SK-N-SH (cell line): ENCODE measurements at regions not wholly inside any gene's neighbourhood (a gene's known extent, or its start where the extent isn't known, plus 50 kb on each side); places are given as distances from the start of the nearest gene placed in this dataset.

ENCODE experiments used
- CTCF ChIA-PET: fragments of 300-600, 350-600 bp; formaldehyde crosslinking; extraction: SDS; loops from one replicate; lab custom pipeline; 2021; lab: Yijun Ruan, JAX
- POLR2A ChIA-PET: fragments of 350-600 bp; sonication (Branson Sonifier 250); formaldehyde crosslinking; extraction: SDS; loops from one replicate; lab custom pipeline; 2020; ENCODE audit warnings: antibody characterized with exemption, inconsistent platforms; lab: Yijun Ruan, JAX
- DNase-seq: peaks from one replicate; pipeline ENCODE4 v3.0.0; 2012
- H2AFZ ChIP-seq: fragments of 200-600 bp; sonication (generic); 2 replicates; pipeline ENCODE4 v1.8.1; 2016; ENCODE audit warnings: antibody characterized with exemption, mild to moderate bottlenecking, low read depth
- H3F3A ChIP-seq: fragments of 200-600 bp; sonication (generic); replicated peaks from 2 replicates; pipeline ENCODE3; 2016; ENCODE audit warnings: antibody characterized with exemption, mild to moderate bottlenecking; ENCODE audit not compliant: insufficient read depth
- H3K27ac ChIP-seq, 2 experiments: fragments of 200-500 bp in 1 of 2; fragments of 200-600 bp in 1 of 2; sonication (Bioruptor generic) in 1 of 2; sonication (generic), shearing (Covaris generic) in 1 of 2; 2 replicates each; pipeline versions ENCODE4 v1.5.1 to v1.6.1; 2014 to 2016; ENCODE audit warnings: low read depth in 2 of 2, inconsistent platforms in 1 of 2, low read length in 1 of 2, mild to moderate bottlenecking in 1 of 2, mixed read lengths in 1 of 2
- H3K27me3 ChIP-seq: fragments of 200-600 bp; sonication (generic), shearing (Covaris generic); 2 replicates; pipeline ENCODE4 v1.6.1; 2016; ENCODE audit warnings: mixed run types; ENCODE audit not compliant: insufficient read depth
- H3K36me3 ChIP-seq, 2 experiments: fragments of 200-500 bp in 1 of 2; fragments of 200-600 bp in 1 of 2; sonication (Bioruptor generic) in 1 of 2; sonication (generic) in 1 of 2; replicated peaks in 1 of 2; 2 replicates each; pipeline versions ENCODE3 to v1.5.1; 2014 to 2016; ENCODE audit warnings: low read length in 1 of 2, mild to moderate bottlenecking in 1 of 2; ENCODE audit not compliant: insufficient read depth in 2 of 2, control insufficient read depth in 1 of 2
- H3K4me1 ChIP-seq, 2 experiments: fragments of 200-500 bp in 1 of 2; fragments of 200-600 bp in 1 of 2; sonication (Bioruptor generic) in 1 of 2; sonication (generic), shearing (Covaris generic) in 1 of 2; 2 replicates each; pipeline versions ENCODE4 v1.5.1 to v1.6.1; 2014 to 2016; ENCODE audit warnings: low read depth in 1 of 2, low read length in 1 of 2, mixed run types in 1 of 2; ENCODE audit not compliant: insufficient read depth in 2 of 2, control insufficient read depth in 1 of 2
- H3K4me2 ChIP-seq: fragments of 200-600 bp; sonication (generic), shearing (Covaris generic); 2 replicates; pipeline ENCODE4 v1.6.1; 2017; ENCODE audit warnings: mixed run types
- H3K4me3 ChIP-seq, 2 experiments: fragments of 200-500 bp in 1 of 2; fragments of 200-600 bp in 1 of 2; sonication (Bioruptor generic) in 1 of 2; sonication (generic), shearing (Covaris generic) in 1 of 2; 2 replicates each; pipeline versions ENCODE4 v1.5.1 to v1.8.1; 2014 to 2016; ENCODE audit warnings: low read depth in 2 of 2, inconsistent platforms in 1 of 2, low read length in 1 of 2, mild to moderate bottlenecking in 1 of 2, mixed read lengths in 1 of 2, moderate library complexity in 1 of 2
- H3K79me2 ChIP-seq: fragments of 200-600 bp; sonication (generic); 2 replicates; pipeline ENCODE4 v1.8.1; 2017; ENCODE audit warnings: mild to moderate bottlenecking; ENCODE audit not compliant: insufficient read depth
- H3K9ac ChIP-seq: fragments of 200-600 bp; sonication (generic); 2 replicates; pipeline ENCODE4 v1.6.1; 2017; ENCODE audit warnings: mixed run types
- H3K9me2 ChIP-seq: fragments of 200-600 bp; sonication (generic); 2 replicates; pipeline ENCODE4 v1.6.1; 2017; ENCODE audit warnings: mixed run types
- H3K9me3 ChIP-seq: fragments of 200-600 bp; sonication (generic); 2 replicates; pipeline ENCODE4 v1.6.1; 2017; ENCODE audit warnings: mixed run types, mild to moderate bottlenecking, moderate library complexity
- H4K20me1 ChIP-seq: fragments of 200-600 bp; sonication (generic); 2 replicates; pipeline ENCODE4 v1.6.1; 2017; ENCODE audit warnings: mild to moderate bottlenecking, mixed run types; ENCODE audit not compliant: insufficient read depth
- EP300 ChIP-seq, 2 experiments: IDR thresholded peaks; 2 replicates each; pipeline versions ENCODE4 v1.4.0 to v1.6.1; 2012; ENCODE audit warnings: borderline replicate concordance in 1 of 2, low read depth in 1 of 2, low read length in 1 of 2
- FOXJ3 ChIP-seq: sonication (generic); formaldehyde crosslinking; IDR thresholded peaks from 2 replicates; pipeline ENCODE4 v1.5.1; 2020; ENCODE audit warnings: mild to moderate bottlenecking, missing genetic modification reagents
- JUND ChIP-seq: IDR thresholded peaks from 2 replicates; pipeline ENCODE4 v1.4.0; 2012
- RAD21 ChIP-seq: IDR thresholded peaks from 2 replicates; pipeline ENCODE4 v1.6.1; 2012; ENCODE audit warnings: mild to moderate bottlenecking, low read length
- SIN3A ChIP-seq: IDR thresholded peaks from 2 replicates; pipeline ENCODE4 v1.6.1; 2012; ENCODE audit warnings: low read depth, mild to moderate bottlenecking, low read length, moderate library complexity, borderline replicate concordance
- TCF12 ChIP-seq: IDR thresholded peaks from 2 replicates; pipeline ENCODE4 v1.4.0; 2012
- TEAD4 ChIP-seq: IDR thresholded peaks from 2 replicates; pipeline ENCODE4 v1.4.0; 2012; ENCODE audit warnings: mild to moderate bottlenecking, borderline replicate concordance; ENCODE audit not compliant: insufficient read depth
- WGBS: methylation state at CpG from one replicate; pipeline ENCODE4 v1.1.6; 2017; ENCODE audit warnings: low lambda C conversion rate; 5-methylcytosine and 5-hydroxymethylcytosine counted together
- TF ChIP-seq, protein P1 (sequence below): IDR thresholded peaks from 2 replicates; pipeline ENCODE4 v1.4.0; 2012; ENCODE audit warnings: low read depth
- TF ChIP-seq, protein P2 (sequence below): fragments of 150-350 bp; IDR thresholded peaks from 2 replicates; pipeline ENCODE4 v1.6.1; 2017; ENCODE audit warnings: antibody characterized with exemption, low read length, low read depth, borderline replicate concordance
- TF ChIP-seq, protein P3 (sequence below): fragments of 200-600 bp; sonication (generic); IDR thresholded peaks from 2 replicates; pipeline ENCODE4 v1.6.1; 2017; ENCODE audit warnings: antibody characterized with exemption, mild to moderate bottlenecking, moderate library complexity
- TF ChIP-seq, protein P4 (sequence below): IDR thresholded peaks from 2 replicates; pipeline ENCODE4; 2012
- TF ChIP-seq, protein P5 (sequence below): IDR thresholded peaks from 2 replicates; pipeline ENCODE4 v1.6.1; 2012; ENCODE audit warnings: mild to moderate bottlenecking, low read depth, low read length, moderate library complexity

DNA sequence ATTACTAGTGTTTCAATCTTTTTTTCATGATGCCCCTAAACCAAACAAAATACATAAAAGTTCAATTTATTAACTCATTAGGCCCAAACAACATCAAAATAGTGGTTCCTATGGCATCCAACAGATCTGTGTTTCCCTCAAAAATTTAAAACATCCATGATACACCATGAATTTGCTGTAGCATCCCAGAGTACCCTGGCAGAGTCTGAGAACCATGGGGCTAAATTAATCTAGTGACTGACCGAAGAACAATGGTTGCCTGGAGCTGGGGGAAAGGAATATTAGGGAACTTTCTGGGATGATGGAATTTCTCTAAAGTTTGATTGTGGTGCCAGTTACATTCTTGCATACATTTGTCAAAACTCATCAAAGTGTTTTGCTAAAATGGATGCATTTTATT is 79.5 kb upstream of the TRIO start:
- 95% methylated on average over 1 of the region's 1 CpG for WGBS
- no peaks in the 10 kb centered on the region for H3K9me3 ChIP-seq
- H3F3A ChIP-seq, result peaks cover 7% of the 10 kb centered on the region
- H3K9ac ChIP-seq, result no peak overlapping the region
- no peaks in the 10 kb centered on the region for H3K79me2 ChIP-seq
- no peak overlapping the region for H3K4me3 ChIP-seq
- CTCF ChIA-PET, result interaction anchor here (0.6 kb wide), 1 partner anchor 27 kb away, joined by 3 read pairs; no protein-coding TSS in a partner anchor
- POLR2A ChIA-PET, result no interaction called here
- peaks cover 0 to 13% of the 10 kb centered on the region in 2 experiments; a peak in 1 of 4 replicates for H3K4me1 ChIP-seq
- DNase-seq, result no peak
- TF ChIP-seq TCF12 (no peak), TEAD4 (no peak)
- no peak overlapping the region for H2AFZ ChIP-seq
- no peaks in the 10 kb centered on the region for H4K20me1 ChIP-seq
- H3K27me3 ChIP-seq, result no peaks in the 10 kb centered on the region
- H3K9me2 ChIP-seq, result no peaks in the 10 kb centered on the region
- H3K36me3 ChIP-seq, result no peaks in the 10 kb centered on the region
- H3K4me2 ChIP-seq, result no peak overlapping the region
- no peak overlapping the region for H3K27ac ChIP-seq

DNA sequence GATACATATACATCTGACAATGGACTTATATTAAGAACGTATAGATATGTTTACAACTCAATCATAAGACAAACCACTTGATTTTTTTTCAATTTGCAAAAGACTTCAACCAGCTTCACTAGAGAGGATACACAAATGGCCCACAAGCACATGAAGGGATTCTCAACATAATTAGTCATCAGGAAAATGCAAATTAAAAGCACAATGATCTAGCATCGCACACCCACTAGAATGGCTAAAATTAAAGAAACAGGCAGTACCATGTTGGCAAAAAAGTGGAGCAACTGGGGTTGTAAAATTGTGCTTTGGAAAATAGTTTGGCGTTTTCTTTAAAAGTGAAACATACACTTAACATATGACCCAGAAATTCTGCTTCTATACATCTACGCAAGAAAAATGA is 80.0 kb upstream of the TRIO start:
- Histone ChIP-seq H3K4me2 (no peak overlapping the region), H4K20me1 (no peaks in the 10 kb centered on the region), H3K27ac (peak overlapping the region in 1 of 2 experiments; percentile 20; a peak in 1 of 4 replicates), H3K4me1 (peaks cover 0 to 13% of the 10 kb centered on the region in 2 experiments; a peak in 1 of 4 replicates), H3K27me3 (no peaks in the 10 kb centered on the region), H3K79me2 (no peaks in the 10 kb centered on the region), H2AFZ (no peak overlapping the region), H3K9me2 (no peaks in the 10 kb centered on the region), H3K9ac (no peak overlapping the region), H3K4me3 (no peak overlapping the region), H3K36me3 (no peaks in the 10 kb centered on the region), H3F3A (peaks cover 7% of the 10 kb centered on the region), H3K9me3 (no peaks in the 10 kb centered on the region)
- ChIA-PET POLR2A (no interaction called here), CTCF (interaction anchor here (0.6 kb wide), 1 partner anchor 28 kb away, joined by 3 read pairs; no protein-coding TSS in a partner anchor)
- no peak for TF ChIP-seq FOXJ3
- TF ChIP-seq, protein P1, sequence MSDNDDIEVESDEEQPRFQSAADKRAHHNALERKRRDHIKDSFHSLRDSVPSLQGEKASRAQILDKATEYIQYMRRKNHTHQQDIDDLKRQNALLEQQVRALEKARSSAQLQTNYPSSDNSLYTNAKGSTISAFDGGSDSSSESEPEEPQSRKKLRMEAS, result no peak
- TF ChIP-seq, protein P2, sequence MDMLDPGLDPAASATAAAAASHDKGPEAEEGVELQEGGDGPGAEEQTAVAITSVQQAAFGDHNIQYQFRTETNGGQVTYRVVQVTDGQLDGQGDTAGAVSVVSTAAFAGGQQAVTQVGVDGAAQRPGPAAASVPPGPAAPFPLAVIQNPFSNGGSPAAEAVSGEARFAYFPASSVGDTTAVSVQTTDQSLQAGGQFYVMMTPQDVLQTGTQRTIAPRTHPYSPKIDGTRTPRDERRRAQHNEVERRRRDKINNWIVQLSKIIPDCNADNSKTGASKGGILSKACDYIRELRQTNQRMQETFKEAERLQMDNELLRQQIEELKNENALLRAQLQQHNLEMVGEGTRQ, result no peak
- TF ChIP-seq TEAD4, result no peak
- TF ChIP-seq JUND, result no peak
- TF ChIP-seq, protein P3, sequence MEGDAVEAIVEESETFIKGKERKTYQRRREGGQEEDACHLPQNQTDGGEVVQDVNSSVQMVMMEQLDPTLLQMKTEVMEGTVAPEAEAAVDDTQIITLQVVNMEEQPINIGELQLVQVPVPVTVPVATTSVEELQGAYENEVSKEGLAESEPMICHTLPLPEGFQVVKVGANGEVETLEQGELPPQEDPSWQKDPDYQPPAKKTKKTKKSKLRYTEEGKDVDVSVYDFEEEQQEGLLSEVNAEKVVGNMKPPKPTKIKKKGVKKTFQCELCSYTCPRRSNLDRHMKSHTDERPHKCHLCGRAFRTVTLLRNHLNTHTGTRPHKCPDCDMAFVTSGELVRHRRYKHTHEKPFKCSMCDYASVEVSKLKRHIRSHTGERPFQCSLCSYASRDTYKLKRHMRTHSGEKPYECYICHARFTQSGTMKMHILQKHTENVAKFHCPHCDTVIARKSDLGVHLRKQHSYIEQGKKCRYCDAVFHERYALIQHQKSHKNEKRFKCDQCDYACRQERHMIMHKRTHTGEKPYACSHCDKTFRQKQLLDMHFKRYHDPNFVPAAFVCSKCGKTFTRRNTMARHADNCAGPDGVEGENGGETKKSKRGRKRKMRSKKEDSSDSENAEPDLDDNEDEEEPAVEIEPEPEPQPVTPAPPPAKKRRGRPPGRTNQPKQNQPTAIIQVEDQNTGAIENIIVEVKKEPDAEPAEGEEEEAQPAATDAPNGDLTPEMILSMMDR, result no peak
- no peak for TF ChIP-seq RAD21
- TF ChIP-seq, protein P4, sequence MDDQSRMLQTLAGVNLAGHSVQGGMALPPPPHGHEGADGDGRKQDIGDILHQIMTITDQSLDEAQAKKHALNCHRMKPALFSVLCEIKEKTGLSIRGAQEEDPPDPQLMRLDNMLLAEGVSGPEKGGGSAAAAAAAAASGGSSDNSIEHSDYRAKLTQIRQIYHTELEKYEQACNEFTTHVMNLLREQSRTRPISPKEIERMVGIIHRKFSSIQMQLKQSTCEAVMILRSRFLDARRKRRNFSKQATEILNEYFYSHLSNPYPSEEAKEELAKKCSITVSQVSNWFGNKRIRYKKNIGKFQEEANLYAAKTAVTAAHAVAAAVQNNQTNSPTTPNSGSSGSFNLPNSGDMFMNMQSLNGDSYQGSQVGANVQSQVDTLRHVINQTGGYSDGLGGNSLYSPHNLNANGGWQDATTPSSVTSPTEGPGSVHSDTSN, result no peak
- TF ChIP-seq EP300 (IDR thresholded peaks at IDR 0.05; ENCODE audit: borderline replicate concordance in 1 of 2, low read depth in 1 of 2, low read length in 1 of 2), result no peak
- TF ChIP-seq SIN3A, result no peak
- TF ChIP-seq, protein P5, sequence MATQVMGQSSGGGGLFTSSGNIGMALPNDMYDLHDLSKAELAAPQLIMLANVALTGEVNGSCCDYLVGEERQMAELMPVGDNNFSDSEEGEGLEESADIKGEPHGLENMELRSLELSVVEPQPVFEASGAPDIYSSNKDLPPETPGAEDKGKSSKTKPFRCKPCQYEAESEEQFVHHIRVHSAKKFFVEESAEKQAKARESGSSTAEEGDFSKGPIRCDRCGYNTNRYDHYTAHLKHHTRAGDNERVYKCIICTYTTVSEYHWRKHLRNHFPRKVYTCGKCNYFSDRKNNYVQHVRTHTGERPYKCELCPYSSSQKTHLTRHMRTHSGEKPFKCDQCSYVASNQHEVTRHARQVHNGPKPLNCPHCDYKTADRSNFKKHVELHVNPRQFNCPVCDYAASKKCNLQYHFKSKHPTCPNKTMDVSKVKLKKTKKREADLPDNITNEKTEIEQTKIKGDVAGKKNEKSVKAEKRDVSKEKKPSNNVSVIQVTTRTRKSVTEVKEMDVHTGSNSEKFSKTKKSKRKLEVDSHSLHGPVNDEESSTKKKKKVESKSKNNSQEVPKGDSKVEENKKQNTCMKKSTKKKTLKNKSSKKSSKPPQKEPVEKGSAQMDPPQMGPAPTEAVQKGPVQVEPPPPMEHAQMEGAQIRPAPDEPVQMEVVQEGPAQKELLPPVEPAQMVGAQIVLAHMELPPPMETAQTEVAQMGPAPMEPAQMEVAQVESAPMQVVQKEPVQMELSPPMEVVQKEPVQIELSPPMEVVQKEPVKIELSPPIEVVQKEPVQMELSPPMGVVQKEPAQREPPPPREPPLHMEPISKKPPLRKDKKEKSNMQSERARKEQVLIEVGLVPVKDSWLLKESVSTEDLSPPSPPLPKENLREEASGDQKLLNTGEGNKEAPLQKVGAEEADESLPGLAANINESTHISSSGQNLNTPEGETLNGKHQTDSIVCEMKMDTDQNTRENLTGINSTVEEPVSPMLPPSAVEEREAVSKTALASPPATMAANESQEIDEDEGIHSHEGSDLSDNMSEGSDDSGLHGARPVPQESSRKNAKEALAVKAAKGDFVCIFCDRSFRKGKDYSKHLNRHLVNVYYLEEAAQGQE, result no peak
- 73% methylated on average over 4 of the region's 4 CpGs for WGBS
- no peak for DNase-seq
